HG03342 (cell line): ENCODE measurements at regions not wholly inside any gene's neighbourhood (a gene's known extent, or its start where the extent isn't known, plus 50 kb on each side); places are given as distances from the start of the nearest gene placed in this dataset.
"Not testable (repeated sequence)": the region's sequence is repeated elsewhere in the genome, so short reads cannot be mapped to it uniquely, and the experiment has no call there.

Experiments used
- ATAC-seq: cut with Tn5 transposase; IDR thresholded peaks from one replicate; pipeline ENCODE4 v1.9.1; 2021; ENCODE audit warnings: mild to moderate bottlenecking, moderate library complexity; ENCODE audit not compliant: unreplicated experiment

DNA sequence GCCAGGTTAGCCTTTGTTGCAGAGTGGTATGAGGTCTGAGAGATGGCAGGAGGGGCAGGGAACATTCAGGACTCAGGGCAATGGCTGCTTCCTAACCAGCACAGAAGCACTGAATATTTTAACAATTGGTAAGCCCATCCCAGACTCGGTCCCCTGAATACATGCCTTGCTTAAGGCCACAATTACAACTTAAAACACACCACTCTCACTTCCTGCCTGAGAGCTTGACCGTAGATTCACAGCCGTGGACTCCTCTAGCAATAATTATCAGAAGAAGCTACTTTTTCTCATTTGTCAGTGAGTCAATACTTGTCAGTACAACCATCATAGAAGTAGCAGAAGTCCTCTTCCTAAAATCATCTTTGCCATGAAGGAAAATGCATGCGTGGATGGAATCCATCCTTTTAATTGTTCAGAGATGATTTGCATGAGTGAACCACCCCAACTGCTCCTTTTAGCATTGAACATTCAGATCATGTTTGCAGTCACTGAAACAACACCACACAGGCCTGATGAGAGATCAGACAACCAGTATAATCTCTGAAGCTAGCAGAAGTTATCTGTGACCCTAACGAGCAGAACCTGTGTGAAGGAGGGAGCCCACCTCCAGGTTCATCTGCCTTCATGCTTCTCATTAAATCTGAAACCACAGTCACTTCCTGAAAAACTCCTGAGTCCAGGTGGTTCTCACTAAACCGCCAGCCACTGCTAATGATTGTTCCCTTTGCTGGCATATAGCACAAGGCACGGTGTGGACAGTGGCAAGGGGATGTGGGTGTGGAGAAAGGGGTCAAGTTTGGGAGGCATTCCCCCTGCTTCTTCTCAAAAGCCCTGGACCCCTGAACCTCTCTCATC lies 333.9 kb upstream of the CNR1 start:
- peak; percentile 74 for ATAC-seq

- no peak for ATAC-seq
These were observed 333.3 kb upstream of the CNR1 start for GRCh38 chr6:88499436-88499835.

DNA sequence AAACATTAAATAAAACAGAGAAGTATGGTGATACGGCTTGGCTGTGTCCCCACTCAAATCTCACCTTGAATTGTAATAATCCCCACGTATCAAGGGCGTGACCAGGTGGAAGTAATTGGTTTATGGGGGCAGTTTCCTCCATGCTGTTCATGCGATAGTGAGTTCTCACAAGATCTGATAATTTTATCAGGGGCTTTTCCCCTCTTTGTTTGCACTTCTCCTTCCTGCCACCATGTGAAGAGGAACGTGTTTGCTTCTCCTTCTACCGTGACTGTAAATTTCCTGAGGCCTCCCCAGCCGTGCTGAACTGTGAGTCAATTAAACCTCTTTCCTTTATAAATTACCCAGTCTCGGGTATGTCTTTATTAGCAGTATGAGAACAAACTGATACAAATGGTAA lies 331.3 kb upstream of the CNR1 start:
- ATAC-seq: not testable (repeated sequence)

- peak; percentile 66 for ATAC-seq
These were observed 328.4 kb upstream of the CNR1 start for GRCh38 chr6:88494401-88495140.

DNA sequence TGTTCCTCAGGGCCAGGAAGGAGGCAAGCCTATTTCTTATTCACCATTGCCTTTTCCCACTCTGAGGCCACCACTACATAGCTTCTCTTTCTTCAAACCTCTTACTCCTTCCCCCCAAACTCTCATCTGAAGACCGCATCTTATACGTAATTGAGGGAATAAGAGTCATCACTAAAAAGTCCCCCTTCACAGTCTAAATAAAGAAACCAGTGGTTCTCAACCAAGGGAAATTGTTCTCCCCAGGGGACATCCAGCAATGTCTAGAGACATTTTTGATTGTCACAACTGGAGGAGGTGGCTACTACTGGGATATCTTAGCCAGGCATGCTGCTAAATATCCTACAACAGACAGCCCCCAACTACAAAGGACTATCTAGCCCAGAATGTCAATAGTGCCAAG lies 327.6 kb upstream of the CNR1 start:
- peak; percentile 38 for ATAC-seq

GRCh38 chr6:88492824-88493223 lies 326.7 kb upstream of the CNR1 start:
- ATAC-seq: no peak

GRCh38 chr6:88492241-88492640 lies 326.1 kb upstream of the CNR1 start:
- ATAC-seq: no peak

DNA sequence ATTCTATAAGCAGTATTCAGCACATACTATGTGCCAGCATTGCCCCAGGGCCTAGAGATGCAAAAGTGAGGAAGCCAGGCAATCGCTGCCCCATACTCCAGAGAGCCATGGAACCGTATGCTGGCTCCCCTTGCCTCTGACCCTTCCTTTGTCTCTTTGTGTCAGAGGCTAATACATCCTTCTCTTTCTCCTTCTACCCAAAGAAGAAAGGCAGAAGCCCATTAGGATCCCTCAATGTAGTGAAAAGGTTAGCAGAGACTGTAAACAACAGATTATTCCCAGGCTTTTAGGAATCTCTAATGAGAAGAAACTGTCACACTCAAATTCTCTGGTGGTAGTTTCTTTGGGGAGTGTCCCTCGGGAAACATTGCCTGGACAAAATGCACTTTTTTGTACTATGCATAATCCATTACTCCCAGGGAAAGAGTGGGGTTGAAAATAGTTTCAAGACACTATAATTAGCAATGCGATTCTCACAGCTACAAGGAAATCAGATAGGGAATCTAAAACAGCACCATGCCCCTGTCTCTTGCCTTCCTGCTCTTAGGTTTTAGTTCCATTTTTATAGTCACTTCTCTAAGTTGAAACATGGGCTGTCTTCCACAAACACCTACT lies 325.2 kb upstream of the CNR1 start:
- no peak for ATAC-seq

GRCh38 chr6:88490908-88491264 lies 324.7 kb upstream of the CNR1 start:
- no peak for ATAC-seq

DNA sequence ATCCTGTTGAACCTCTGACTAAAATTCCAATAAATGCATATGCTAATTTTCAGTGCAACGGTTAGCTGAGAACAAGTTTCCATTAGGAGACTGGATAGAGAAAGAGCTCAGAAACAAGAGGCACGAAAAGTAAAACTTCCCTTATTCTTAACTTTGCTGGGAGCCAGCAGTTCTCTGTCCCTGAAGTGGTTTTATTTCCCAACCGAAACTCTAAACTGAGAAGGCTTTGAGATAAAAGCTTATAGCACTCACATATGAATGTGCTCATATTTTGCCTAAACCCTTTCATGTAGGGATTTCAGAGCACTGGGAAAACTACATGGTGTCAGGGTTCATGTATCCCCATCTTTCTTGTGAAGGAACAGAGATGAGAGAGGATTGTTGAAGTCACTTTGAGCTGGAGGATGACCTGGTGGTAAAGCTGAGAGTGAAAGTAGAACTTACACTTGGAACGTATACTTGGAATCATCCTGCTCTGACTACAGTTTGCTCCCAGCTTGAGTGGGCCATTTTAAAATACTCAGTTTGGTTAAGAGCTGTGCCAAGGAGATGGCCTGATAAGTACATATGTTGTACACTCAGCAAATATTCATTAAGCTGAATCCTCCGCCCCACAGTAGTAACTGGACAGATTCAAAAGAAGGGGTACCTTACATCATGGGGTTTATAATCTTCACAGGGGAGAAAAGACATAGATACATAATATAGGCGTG lies 324.2 kb upstream of the CNR1 start:
- ATAC-seq: no peak

DNA sequence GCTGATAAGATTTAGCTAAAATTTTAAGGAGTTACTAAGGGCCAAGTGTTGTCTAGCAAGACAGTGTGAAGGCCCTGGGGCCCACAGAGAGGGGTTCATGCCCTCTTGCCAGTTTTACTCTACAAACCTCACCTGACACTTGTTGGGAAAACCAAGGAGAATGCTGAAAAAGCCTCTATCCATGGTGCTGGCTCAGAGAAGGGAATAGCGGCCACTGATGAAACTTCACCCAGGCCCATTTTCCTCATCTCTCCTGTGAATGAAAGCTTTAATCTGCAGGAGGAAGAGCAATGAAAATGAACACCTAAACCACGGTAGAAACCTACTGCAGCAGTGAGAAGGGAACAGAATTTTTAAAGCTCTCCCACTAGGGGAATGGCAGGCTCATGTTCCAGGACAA lies 317.3 kb upstream of the CNR1 start:
- no peak for ATAC-seq

- ATAC-seq: no peak
These were observed 316.3 kb upstream of the CNR1 start for GRCh38 chr6:88482465-88482864.

DNA sequence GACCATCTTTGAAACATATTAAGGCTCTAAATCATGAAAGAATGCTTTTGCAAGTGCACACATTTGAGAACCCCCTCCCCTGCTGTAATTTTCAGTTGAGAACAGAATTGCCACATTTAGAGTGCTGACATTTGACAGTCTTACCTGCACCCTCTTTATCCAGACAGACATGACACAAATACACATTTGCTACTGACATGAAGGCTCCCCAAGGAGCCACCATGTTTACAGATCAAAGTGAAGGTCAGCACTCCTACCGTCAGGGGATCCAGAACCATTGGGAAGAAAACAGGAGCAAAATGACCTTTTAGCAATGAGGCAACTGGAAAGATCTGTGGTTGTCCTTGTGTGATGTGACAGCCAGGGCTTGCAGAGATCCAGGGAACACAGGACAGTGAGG lies 315.4 kb upstream of the CNR1 start:
- no peak for ATAC-seq

GRCh38 chr6:88480816-88481215 lies 314.7 kb upstream of the CNR1 start:
- ATAC-seq: no peak

- ATAC-seq: no peak
These were observed 311.3 kb upstream of the CNR1 start for GRCh38 chr6:88477413-88477812.

DNA sequence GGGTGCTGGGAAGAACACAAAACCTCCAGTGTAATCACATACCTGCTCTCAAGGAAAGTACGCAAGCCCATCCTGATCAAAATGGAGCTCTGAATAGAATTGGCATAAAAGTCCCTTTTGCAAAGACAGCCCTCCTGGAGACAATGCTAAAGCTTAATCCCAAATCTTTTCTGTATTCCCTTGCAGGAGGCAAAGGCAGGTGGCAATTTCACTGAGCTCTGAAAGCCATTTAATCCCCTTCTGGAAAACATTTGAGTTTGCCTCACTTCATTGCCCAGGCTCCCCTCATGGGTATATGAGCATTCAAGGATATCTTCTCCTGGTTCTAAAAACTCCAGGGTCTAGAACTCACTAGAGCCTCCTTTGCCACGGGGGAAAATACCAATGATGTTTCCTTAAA lies 310.2 kb upstream of the CNR1 start:
- ATAC-seq: no peak

- no peak for ATAC-seq
These were observed 308.6 kb upstream of the CNR1 start for GRCh38 chr6:88474720-88475119.

DNA sequence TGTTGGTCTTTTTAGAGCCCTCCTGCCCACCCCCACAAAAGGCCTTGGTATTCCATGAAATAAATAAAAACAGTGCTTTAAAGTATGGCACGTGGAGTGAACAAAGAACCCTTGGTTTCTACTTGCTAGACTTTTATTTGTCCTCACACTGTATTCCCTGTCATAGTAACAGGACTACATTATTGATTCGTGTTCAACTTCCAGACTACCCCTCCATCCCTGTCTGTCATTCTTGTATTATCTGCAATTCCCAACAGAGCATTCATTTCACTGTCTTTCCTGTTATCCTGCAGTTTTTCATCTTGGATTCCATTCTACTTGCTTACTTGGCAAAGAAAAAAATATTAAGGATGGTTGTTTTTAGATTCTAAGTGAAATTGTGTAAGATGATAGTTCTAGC lies 307.4 kb upstream of the CNR1 start:
- ATAC-seq: no peak

- ATAC-seq: no peak
These were observed 306.8 kb upstream of the CNR1 start for GRCh38 chr6:88472851-88473525.

- ATAC-seq: no peak
These were observed 293.5 kb upstream of the CNR1 start for GRCh38 chr6:88459643-88460042.

- ATAC-seq: no peak
These were observed 293.0 kb upstream of the CNR1 start for GRCh38 chr6:88459189-88459588.
